ENCODE measurements at regions not wholly inside any gene's neighbourhood (a gene's known extent, or its start where the extent isn't known, plus 50 kb on each side); places are given as distances from the start of the nearest gene placed in this dataset.

DNA sequence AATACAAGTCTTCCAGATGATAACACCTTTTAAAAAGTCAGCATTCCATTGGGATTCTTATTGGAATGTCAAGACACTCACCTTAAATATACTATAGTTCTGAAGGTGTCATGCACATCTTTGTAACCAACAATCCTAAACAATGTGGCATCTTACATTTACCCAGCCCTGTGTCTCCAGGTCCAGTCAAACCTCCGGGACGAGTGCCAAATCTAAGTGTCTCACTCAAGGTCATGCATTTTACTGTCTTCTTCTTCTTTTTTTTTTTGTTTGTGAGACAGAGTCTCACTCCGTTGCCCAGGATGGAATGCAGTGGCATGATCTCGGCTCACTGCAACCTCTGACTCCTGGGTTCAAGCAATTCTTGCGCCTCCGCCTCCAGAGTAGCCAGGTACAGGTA lies 206.9 kb upstream of the FAM98A start:
- no peak overlapping the region for H3K4me3 ChIP-seq (ENCODE audit: low read depth, low read length)
- DNase-seq (ENCODE audit: low read depth), result no peak
- no peak for TF ChIP-seq MYC (IDR thresholded peaks at IDR 0.05; ENCODE audit: low read depth, low read length)
- TF ChIP-seq, protein P1, sequence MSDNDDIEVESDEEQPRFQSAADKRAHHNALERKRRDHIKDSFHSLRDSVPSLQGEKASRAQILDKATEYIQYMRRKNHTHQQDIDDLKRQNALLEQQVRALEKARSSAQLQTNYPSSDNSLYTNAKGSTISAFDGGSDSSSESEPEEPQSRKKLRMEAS (IDR thresholded peaks at IDR 0.05; ENCODE audit: low read depth, low read length), result no peak

DNA sequence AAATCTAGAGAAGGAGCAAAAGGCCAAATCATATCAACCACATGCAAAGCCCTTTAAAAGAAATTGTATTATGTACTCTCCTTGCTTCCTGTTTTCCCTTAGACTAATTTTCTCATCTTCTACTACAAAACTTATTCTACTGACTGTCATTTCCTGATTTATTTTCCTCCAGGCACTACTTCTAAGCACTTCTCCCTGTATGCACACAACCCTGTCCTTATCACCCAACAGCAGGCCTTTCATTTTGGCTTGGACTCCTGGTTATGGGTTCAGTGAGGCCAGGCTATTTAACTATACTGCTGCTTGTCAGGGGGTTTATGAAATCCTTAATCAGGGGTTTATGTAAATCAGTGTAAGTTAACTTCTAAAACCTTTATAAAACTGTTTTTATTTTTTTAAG lies 205.1 kb upstream of the FAM98A start:
- H3K4me3 ChIP-seq (ENCODE audit: low read depth, low read length), result no peak overlapping the region
- TF ChIP-seq POLR2A (IDR thresholded peaks at IDR 0.05; ENCODE audit: extremely low read depth, insufficient read length) (no peak), MYC (IDR thresholded peaks at IDR 0.05; ENCODE audit: low read depth, low read length) (no peak)
- TF ChIP-seq, protein P1 (IDR thresholded peaks at IDR 0.05; ENCODE audit: low read depth, low read length), result no peak
- TF ChIP-seq, protein P2, sequence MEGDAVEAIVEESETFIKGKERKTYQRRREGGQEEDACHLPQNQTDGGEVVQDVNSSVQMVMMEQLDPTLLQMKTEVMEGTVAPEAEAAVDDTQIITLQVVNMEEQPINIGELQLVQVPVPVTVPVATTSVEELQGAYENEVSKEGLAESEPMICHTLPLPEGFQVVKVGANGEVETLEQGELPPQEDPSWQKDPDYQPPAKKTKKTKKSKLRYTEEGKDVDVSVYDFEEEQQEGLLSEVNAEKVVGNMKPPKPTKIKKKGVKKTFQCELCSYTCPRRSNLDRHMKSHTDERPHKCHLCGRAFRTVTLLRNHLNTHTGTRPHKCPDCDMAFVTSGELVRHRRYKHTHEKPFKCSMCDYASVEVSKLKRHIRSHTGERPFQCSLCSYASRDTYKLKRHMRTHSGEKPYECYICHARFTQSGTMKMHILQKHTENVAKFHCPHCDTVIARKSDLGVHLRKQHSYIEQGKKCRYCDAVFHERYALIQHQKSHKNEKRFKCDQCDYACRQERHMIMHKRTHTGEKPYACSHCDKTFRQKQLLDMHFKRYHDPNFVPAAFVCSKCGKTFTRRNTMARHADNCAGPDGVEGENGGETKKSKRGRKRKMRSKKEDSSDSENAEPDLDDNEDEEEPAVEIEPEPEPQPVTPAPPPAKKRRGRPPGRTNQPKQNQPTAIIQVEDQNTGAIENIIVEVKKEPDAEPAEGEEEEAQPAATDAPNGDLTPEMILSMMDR (IDR thresholded peaks at IDR 0.05; ENCODE audit: low read depth, low read length), result no peak
- DNase-seq (ENCODE audit: low read depth), result no peak

DNA sequence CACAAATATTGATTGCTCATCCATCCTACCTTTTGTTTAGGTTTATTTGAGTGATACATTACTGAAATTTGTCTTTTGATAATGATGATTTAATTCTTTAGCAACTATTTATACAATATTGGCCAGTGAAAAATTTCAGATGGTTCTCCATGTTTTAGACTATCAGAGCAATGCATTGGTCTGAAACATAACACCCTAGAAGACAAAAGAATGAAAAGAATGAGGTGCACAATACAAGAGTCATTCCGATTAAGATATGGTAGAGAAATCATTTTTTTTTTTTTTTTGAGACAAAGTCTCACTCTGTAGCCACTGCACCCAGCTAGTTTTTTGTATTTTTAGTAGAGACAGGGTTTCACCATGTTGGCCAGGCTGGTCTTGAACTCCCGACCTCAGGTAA lies 197.4 kb upstream of the FAM98A start:
- no peak overlapping the region for H3K4me3 ChIP-seq (ENCODE audit: low read depth, low read length)
- DNase-seq (ENCODE audit: low read depth), result no peak
- no peak for TF ChIP-seq POLR2A (IDR thresholded peaks at IDR 0.05; ENCODE audit: extremely low read depth, insufficient read length)
- TF ChIP-seq, protein P2 (IDR thresholded peaks at IDR 0.05; ENCODE audit: low read depth, low read length), result no peak
- TF ChIP-seq, protein P1 (IDR thresholded peaks at IDR 0.05; ENCODE audit: low read depth, low read length), result no peak
- TF ChIP-seq MYC (IDR thresholded peaks at IDR 0.05; ENCODE audit: low read depth, low read length), result no peak

DNA sequence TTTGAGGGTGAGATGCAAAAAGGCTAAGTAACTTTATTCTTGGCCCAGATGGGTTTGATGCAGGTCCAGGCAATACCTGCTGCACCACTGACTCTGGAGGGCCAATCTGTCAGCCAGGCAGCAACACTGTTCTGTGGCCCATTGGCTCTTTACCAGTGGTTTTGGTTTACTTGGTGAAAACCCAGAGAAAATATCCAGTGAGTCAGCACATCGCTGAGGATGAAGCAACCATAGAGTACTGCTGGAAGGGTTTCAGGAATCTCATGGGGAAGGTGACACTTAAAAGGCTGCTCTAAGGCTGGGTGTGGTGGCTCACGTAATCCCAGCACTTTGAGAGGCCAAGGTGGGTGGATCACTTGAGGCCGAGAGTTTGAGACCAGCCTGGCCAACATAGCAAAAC lies 192.5 kb upstream of the FAM98A start:
- DNase-seq (ENCODE audit: low read depth), result no peak
- H3K4me3 ChIP-seq (ENCODE audit: low read depth, low read length), result no peak overlapping the region
- TF ChIP-seq, protein P2 (IDR thresholded peaks at IDR 0.05; ENCODE audit: low read depth, low read length), result no peak
- no peak for TF ChIP-seq MYC (IDR thresholded peaks at IDR 0.05; ENCODE audit: low read depth, low read length)
- TF ChIP-seq POLR2A (IDR thresholded peaks at IDR 0.05; ENCODE audit: extremely low read depth, insufficient read length), result no peak
- TF ChIP-seq, protein P1 (IDR thresholded peaks at IDR 0.05; ENCODE audit: low read depth, low read length), result no peak

DNA sequence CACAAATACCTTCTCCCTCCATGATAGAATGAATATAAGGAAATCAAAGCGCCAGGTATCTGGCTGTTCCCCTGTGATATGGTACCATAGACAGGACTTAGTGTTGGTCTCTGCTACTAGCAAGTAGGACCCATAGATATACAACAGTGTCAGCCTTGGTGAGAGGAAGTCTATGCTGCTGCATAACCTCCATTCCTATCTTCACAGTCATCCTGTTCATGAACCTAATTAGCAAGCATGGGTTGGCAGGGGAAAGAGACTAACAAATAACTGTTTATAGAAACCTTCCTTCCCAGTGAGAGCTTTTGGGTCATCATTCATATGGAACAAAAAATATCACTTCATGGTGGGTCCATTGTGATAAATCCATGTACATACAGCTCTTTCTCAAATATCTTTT lies 188.9 kb upstream of the FAM98A start:
- no peak for DNase-seq (ENCODE audit: low read depth)
- TF ChIP-seq, protein P2 (IDR thresholded peaks at IDR 0.05; ENCODE audit: low read depth, low read length), result no peak
- no peak for TF ChIP-seq MYC (IDR thresholded peaks at IDR 0.05; ENCODE audit: low read depth, low read length)
- TF ChIP-seq, protein P1 (IDR thresholded peaks at IDR 0.05; ENCODE audit: low read depth, low read length), result no peak
- TF ChIP-seq POLR2A (IDR thresholded peaks at IDR 0.05; ENCODE audit: extremely low read depth, insufficient read length), result no peak
- H3K4me3 ChIP-seq (ENCODE audit: low read depth, low read length), result no peak overlapping the region

DNA sequence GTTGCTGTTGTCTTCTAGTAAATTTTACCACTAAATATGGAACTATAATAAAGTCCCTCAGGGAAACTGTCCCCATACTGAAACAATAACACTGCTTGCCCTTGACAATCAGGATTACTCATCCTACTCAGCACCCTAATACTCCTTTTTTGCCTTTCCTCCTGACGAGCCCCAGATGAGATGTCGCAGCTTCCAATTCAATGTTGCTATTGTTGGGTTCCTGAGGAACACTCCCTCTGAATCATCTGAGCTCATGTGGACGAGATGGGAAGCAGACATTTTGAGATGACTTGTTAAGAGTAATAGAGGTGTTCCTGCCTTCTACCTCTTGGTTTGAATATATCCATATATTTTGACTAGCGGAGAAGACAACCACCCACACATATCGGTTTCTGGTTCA lies 187.8 kb upstream of the FAM98A start:
- TF ChIP-seq POLR2A (IDR thresholded peaks at IDR 0.05; ENCODE audit: extremely low read depth, insufficient read length), result no peak
- TF ChIP-seq, protein P2 (IDR thresholded peaks at IDR 0.05; ENCODE audit: low read depth, low read length), result no peak
- TF ChIP-seq, protein P1 (IDR thresholded peaks at IDR 0.05; ENCODE audit: low read depth, low read length), result no peak
- no peak for TF ChIP-seq MYC (IDR thresholded peaks at IDR 0.05; ENCODE audit: low read depth, low read length)
- DNase-seq (ENCODE audit: low read depth), result no peak
- H3K4me3 ChIP-seq (ENCODE audit: low read depth, low read length), result no peak overlapping the region
